B cell (primary cell): ENCODE measurements at regions not wholly inside any gene's neighbourhood (a gene's known extent, or its start where the extent isn't known, plus 50 kb on each side); places are given as distances from the start of the nearest gene placed in this dataset.

Experiments used
- EZH2 ChIP-seq: IDR thresholded peaks from 2 replicates; pipeline ENCODE4 v1.6.1; 2012; ENCODE audit warnings: borderline replicate concordance, low read depth, mild to moderate bottlenecking, moderate library complexity, low read length; ENCODE audit not compliant: insufficient read depth, poor library complexity, severe bottlenecking
- TF ChIP-seq, protein P1 (sequence below): fragments of 200-600 bp; IDR thresholded peaks from one replicate; pipeline ENCODE4 v1.8.0; 2022; ENCODE audit warnings: antibody characterized with exemption, mild to moderate bottlenecking

DNA sequence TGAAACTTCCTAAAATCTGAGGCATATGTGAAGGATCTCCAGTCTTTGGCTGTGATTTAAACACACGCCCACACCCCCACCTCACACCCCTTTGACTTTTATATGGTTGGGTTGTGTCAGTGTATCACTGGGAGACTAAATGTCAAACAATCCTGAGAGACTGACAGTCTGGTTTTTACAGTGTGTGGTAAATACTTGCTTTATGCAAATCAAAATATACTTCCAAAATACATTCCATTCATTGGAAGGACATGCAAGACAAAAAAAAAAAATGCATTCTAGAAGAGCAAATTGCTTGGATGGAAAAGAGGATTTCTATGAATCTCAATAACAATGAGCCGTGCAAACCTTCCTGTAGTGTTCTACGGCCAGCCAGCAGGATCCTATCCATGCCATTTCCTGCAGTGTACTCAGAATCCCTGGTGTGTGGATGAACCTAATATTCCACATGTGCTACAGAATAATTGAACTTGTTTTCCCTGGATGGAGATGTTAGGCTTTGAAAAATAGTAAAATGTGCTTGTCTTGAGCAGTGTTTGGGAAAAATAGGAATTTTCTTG lies 602.1 kb upstream of the GOT2 start:
- TF ChIP-seq, protein P1, sequence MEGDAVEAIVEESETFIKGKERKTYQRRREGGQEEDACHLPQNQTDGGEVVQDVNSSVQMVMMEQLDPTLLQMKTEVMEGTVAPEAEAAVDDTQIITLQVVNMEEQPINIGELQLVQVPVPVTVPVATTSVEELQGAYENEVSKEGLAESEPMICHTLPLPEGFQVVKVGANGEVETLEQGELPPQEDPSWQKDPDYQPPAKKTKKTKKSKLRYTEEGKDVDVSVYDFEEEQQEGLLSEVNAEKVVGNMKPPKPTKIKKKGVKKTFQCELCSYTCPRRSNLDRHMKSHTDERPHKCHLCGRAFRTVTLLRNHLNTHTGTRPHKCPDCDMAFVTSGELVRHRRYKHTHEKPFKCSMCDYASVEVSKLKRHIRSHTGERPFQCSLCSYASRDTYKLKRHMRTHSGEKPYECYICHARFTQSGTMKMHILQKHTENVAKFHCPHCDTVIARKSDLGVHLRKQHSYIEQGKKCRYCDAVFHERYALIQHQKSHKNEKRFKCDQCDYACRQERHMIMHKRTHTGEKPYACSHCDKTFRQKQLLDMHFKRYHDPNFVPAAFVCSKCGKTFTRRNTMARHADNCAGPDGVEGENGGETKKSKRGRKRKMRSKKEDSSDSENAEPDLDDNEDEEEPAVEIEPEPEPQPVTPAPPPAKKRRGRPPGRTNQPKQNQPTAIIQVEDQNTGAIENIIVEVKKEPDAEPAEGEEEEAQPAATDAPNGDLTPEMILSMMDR, result no peak
- TF ChIP-seq EZH2, result no peak
